Mammary epithelial cell (primary cell): ENCODE measurements at regions not wholly inside any gene's neighbourhood (a gene's known extent, or its start where the extent isn't known, plus 50 kb on each side); places are given as distances from the start of the nearest gene placed in this dataset.
A peak's percentile ranks its signal among the peaks of the same experiment; 100 is the strongest.

Experiments
- EZH2 ChIP-seq: IDR thresholded peaks from 2 replicates; pipeline ENCODE4 v1.6.1; 2012; ENCODE audit warnings: low read length, inconsistent platforms, borderline replicate concordance
- TF ChIP-seq, protein P1 (sequence below), 2 donors: IDR thresholded peaks in 1 of 2; conservative IDR thresholded peaks in 1 of 2; 2 replicates each; pipeline ENCODE4 v1.5.1; 2011 to 2012; ENCODE audit warnings: inconsistent platforms in 2 of 2, low read length in 2 of 2, mild to moderate bottlenecking in 2 of 2, control low read depth in 1 of 2, low read depth in 1 of 2; ENCODE audit not compliant: insufficient read depth in 1 of 2; ENCODE audit errors: extremely low read depth in 1 of 2

- TF ChIP-seq, protein P1, sequence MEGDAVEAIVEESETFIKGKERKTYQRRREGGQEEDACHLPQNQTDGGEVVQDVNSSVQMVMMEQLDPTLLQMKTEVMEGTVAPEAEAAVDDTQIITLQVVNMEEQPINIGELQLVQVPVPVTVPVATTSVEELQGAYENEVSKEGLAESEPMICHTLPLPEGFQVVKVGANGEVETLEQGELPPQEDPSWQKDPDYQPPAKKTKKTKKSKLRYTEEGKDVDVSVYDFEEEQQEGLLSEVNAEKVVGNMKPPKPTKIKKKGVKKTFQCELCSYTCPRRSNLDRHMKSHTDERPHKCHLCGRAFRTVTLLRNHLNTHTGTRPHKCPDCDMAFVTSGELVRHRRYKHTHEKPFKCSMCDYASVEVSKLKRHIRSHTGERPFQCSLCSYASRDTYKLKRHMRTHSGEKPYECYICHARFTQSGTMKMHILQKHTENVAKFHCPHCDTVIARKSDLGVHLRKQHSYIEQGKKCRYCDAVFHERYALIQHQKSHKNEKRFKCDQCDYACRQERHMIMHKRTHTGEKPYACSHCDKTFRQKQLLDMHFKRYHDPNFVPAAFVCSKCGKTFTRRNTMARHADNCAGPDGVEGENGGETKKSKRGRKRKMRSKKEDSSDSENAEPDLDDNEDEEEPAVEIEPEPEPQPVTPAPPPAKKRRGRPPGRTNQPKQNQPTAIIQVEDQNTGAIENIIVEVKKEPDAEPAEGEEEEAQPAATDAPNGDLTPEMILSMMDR (conservative IDR thresholded peaks at IDR 0.05 in 1 of 2, IDR thresholded peaks at IDR 0.05 in 1 of 2; ENCODE audit: extremely low read depth in 1 of 2, insufficient read depth in 1 of 2, low read depth in 1 of 2, low read length in 2 of 2), result peak; percentile 86 to 87
- no peak for TF ChIP-seq EZH2
Measured at GRCh38 chr7:35975851-35976454, 175.1 kb downstream of the SEPTIN7 start.
